Neuron (in vitro differentiated cells): ENCODE measurements at regions not wholly inside any gene's neighbourhood (a gene's known extent, or its start where the extent isn't known, plus 50 kb on each side); places are given as distances from the start of the nearest gene placed in this dataset.

Source experiments
- H2AFZ ChIP-seq: one replicate; pipeline ENCODE4 v1.6.1; 2013; ENCODE audit warnings: low read depth, mild to moderate bottlenecking, inconsistent platforms, low read length, moderate library complexity
- H3K27me3 ChIP-seq: one replicate; pipeline ENCODE4 v1.6.1; 2013; ENCODE audit warnings: low read length; ENCODE audit not compliant: insufficient read depth
- H3K36me3 ChIP-seq: one replicate; pipeline ENCODE4 v1.6.1; 2013; ENCODE audit warnings: low read length; ENCODE audit not compliant: insufficient read depth
- H3K4me1 ChIP-seq: one replicate; pipeline ENCODE4 v1.6.1; 2013; ENCODE audit warnings: low read length; ENCODE audit not compliant: insufficient read depth
- H3K4me3 ChIP-seq: 2 replicates; pipeline ENCODE4 v1.5.1; 2013; ENCODE audit warnings: mild to moderate bottlenecking, low read length, moderate library complexity
- H3K9me3 ChIP-seq: one replicate; pipeline ENCODE4 v1.6.1; 2013; ENCODE audit warnings: low read length

DNA sequence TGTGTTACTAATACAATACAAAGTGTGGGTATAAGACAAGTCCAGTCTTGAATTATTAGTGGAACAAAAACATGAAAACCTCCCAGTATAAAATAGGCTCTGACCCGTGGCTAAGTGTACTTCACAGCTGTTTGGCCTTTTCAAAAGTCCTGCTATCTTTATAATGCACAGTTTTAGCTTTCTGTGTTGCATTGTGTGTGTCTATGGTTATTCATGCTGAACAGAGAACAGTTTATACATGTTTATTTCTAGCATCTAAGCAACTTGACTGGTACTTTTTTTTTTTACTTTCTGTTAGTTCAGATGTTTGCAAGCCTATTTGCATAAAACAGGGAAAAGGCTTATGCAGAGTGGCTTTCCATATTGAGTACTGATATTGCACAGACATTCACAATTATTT is 119.2 kb upstream of the CCN2 start:
- no peaks in the 10 kb centered on the region for H3K27me3 ChIP-seq
- H3K4me1 ChIP-seq = peaks cover 12% of the 10 kb centered on the region
- no peaks in the 10 kb centered on the region for H3K36me3 ChIP-seq
- H3K4me3 ChIP-seq = no peak overlapping the region
- no peaks in the 10 kb centered on the region for H3K9me3 ChIP-seq
- H2AFZ ChIP-seq = no peak overlapping the region

DNA sequence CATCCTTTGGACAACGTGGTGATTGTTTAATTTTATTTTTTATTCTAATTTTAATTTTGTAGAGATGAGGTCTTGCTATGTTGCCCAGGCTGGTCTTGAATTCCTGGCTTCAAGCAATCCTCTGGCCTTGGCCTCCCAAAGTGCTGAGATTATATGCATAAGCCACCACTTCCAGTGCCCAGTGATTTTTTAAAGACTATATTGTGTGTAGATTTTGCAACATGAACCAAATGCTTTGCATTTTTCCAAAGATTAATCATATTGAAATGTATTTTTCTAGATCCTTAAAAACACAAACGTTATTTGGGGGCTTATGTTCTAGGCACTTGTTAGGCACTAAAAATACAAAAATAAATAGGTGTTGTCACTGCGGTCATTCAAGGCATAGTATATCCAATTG is 117.6 kb upstream of the CCN2 start:
- peaks cover 12% of the 10 kb centered on the region for H3K4me1 ChIP-seq
- no peak overlapping the region for H3K4me3 ChIP-seq
- no peaks in the 10 kb centered on the region for H3K36me3 ChIP-seq
- no peak overlapping the region for H2AFZ ChIP-seq
- H3K9me3 ChIP-seq = no peaks in the 10 kb centered on the region
- H3K27me3 ChIP-seq = no peaks in the 10 kb centered on the region

DNA sequence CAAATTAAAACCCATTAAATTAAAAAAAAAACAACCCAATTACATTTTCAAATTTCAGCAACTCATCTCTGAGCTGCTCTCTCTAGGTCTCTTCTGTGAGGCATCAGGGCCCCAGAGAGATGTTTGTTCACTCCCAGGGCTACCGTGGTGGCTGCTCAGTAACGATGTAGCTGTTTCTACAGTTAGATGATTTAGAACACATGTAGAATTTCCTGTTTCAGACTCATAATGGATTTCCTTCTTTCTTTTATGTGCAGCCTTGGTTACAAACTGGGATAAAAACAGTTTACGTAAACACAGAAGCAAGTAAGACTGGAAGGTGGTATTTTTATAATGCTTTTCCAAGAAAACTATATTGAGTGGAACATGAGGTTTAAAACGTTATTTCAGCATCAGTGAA is 116.1 kb upstream of the CCN2 start:
- no peak overlapping the region for H2AFZ ChIP-seq
- H3K4me1 ChIP-seq = peaks cover 16% of the 10 kb centered on the region
- no peaks in the 10 kb centered on the region for H3K9me3 ChIP-seq
- H3K27me3 ChIP-seq = no peaks in the 10 kb centered on the region
- H3K36me3 ChIP-seq = no peaks in the 10 kb centered on the region
- H3K4me3 ChIP-seq = no peak overlapping the region

DNA sequence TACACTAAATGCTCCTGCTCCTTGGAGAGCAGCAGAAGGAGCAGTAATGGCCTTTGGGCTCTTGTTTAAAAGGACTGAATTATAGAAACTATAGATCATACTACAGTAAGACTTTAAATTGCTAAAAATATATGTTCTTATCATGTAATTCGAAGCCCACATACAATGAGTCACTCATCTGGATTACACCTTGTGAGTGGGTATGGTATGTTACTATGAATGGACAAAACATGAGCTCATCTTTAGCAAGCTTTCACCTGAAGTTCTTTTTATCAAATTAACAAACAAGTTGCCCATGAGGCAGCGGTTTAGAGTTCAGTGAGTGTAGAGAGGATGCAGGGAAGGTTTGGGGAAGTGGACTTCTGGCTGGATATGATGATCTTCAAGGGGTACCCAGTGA is 114.4 kb upstream of the CCN2 start:
- no peak overlapping the region for H3K4me3 ChIP-seq
- H3K4me1 ChIP-seq = peaks cover 17% of the 10 kb centered on the region
- no peak overlapping the region for H2AFZ ChIP-seq
- no peaks in the 10 kb centered on the region for H3K9me3 ChIP-seq
- no peaks in the 10 kb centered on the region for H3K27me3 ChIP-seq
- H3K36me3 ChIP-seq = no peaks in the 10 kb centered on the region

DNA sequence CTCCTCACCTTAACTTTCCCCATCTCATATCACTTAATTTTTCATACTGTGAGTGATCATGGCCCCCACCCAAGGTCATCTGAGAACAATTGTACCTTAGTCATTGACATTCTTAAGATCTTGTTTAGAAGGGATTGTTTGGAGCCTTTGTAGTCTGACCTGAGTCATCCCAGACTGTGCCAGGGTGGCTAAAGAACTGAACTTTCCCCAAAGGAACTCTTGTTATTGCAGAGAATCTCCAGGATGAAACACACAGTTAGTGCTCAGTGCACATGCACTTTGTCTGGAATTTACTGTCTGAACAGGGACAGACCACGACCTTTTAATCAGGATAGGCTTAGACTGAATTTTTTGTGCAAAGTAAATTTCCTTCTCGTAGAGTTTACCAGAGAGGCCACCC is 112.6 kb upstream of the CCN2 start:
- Histone ChIP-seq H3K27me3 (no peaks in the 10 kb centered on the region), H3K4me1 (peaks cover 6% of the 10 kb centered on the region), H3K4me3 (no peak overlapping the region), H2AFZ (no peak overlapping the region), H3K36me3 (no peaks in the 10 kb centered on the region), H3K9me3 (no peaks in the 10 kb centered on the region)

DNA sequence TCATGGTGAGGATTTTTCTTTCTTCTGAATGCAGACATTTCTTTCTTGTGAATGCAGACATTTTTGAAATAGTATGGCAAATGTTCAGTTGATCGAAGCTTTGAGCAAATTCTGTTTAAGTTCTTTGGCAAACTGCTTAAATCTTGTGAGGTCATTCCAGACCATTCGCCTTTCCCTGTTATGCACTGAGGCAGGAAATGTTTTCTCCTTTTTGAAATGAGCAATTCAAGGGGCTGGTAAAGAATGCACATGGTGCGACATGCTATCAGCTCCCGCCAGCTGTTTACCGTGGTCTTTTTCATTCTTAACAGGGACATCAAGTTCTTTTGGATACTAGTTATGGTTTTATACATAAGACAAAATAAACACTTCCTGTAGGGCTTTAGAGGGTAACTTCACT is 112.0 kb upstream of the CCN2 start:
- Histone ChIP-seq H3K36me3 (no peaks in the 10 kb centered on the region), H3K4me3 (no peak overlapping the region), H2AFZ (no peak overlapping the region), H3K27me3 (no peaks in the 10 kb centered on the region), H3K4me1 (peaks cover 6% of the 10 kb centered on the region), H3K9me3 (no peaks in the 10 kb centered on the region)

DNA sequence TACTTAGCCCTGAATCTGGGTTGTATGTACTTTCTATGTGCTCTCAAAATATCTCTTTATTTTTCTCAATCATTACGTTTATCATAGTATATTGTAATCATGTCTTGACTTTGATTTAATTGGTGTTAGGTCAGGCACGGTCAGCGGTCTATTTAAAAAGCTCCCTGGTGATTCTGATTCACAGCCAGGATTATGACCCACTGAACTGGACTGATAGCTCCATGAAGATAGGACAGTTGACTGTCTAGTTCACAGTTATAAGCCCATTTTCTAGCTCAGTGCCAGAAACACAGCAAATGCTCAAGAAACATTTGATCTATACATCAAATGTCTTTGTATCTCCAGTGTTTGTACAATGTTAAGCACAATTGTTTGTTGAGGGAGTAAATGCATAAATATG is 111.5 kb upstream of the CCN2 start:
- Histone ChIP-seq H3K4me1 (peaks cover 6% of the 10 kb centered on the region), H2AFZ (no peak overlapping the region), H3K9me3 (no peaks in the 10 kb centered on the region), H3K27me3 (no peaks in the 10 kb centered on the region), H3K36me3 (no peaks in the 10 kb centered on the region), H3K4me3 (no peak overlapping the region)

DNA sequence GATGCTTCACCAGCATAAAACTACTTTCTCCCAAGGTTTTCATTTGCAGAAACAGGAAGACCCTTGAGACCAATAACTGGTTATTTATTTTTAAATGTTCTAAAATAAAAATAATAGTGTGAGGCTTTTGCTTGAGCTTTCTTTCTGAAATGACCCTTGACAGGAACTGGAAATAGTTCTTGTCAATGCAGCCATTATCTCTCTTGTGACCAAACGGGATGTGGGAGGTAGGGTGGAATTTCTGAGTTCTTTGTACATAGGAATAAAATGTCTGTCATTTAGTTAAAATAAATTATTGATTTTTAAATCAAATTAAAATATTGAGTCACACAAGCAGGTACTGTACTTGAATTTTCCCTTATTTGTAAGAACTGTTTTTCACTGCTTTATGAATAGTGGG is 110.2 kb upstream of the CCN2 start:
- Histone ChIP-seq H3K36me3 (no peaks in the 10 kb centered on the region), H3K9me3 (peaks cover 1% of the 10 kb centered on the region), H3K27me3 (no peaks in the 10 kb centered on the region), H2AFZ (no peak overlapping the region), H3K4me1 (peaks cover 6% of the 10 kb centered on the region), H3K4me3 (no peak overlapping the region)

DNA sequence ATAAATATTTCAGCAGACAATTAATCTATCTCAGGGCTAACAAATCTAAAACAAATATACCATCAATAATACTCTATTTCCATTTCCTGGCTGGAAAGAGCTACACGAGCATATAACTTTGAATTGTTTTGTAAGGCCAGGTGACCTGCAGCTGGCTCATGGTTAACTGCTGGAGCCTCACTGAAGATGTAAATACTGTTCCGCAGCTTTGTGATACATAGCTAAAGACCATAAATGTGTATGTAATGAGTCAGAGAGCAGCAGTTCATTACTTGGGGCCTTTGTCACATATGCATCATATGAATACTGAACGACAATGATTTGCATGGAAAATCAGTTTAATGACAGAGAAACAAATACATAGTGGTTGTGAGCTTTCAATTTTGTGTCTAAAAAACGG is 109.4 kb upstream of the CCN2 start:
- peaks cover 1% of the 10 kb centered on the region for H3K9me3 ChIP-seq
- peaks cover 6% of the 10 kb centered on the region for H3K4me1 ChIP-seq
- H2AFZ ChIP-seq = no peak overlapping the region
- no peaks in the 10 kb centered on the region for H3K27me3 ChIP-seq
- H3K36me3 ChIP-seq = no peaks in the 10 kb centered on the region
- no peak overlapping the region for H3K4me3 ChIP-seq

DNA sequence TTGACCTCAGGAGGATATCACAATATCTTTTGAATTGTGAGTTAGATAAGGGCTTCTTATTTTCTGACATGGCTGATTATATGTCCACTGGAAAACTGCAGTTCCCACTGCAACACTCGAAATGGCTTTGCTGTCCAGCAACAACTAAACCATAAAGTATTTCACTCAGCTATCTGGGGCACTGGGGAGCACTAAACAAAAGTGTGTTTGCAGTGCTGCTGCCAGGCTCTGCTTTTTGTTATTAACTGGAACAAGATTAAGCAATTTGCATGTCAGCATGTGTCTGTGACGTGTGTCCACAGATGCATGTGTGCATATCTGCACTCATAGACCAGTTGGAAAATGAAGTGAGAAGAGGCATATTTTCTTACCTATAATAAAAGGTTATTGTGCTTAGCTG is 107.8 kb upstream of the CCN2 start:
- Histone ChIP-seq H3K4me1 (peaks cover 6% of the 10 kb centered on the region), H3K36me3 (no peaks in the 10 kb centered on the region), H3K4me3 (no peak overlapping the region), H3K27me3 (no peaks in the 10 kb centered on the region), H3K9me3 (peaks cover 1% of the 10 kb centered on the region), H2AFZ (no peak overlapping the region)

DNA sequence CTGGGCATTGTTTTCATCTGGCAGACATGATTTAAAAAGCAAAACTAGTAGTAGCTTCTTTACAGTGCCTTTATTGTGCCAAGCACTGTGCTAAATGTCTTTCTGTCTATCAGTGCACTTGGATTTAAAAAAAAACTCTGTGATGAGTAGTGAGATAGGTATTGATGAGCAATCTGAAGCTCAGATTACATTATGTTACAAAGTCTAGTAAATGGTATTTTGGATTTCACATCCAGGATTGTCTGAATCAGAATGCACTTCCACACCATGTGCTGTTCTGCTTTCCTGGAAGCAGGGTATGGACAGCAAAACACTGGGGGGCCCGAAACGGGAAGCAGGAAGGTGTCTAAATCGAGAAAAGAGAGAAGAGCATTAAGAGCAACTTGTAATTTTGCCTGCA is 103.4 kb upstream of the CCN2 start:
- H3K9me3 ChIP-seq = peaks cover 1% of the 10 kb centered on the region
- H3K27me3 ChIP-seq = no peaks in the 10 kb centered on the region
- no peaks in the 10 kb centered on the region for H3K4me1 ChIP-seq
- no peak overlapping the region for H3K4me3 ChIP-seq
- no peak overlapping the region for H2AFZ ChIP-seq
- no peaks in the 10 kb centered on the region for H3K36me3 ChIP-seq

DNA sequence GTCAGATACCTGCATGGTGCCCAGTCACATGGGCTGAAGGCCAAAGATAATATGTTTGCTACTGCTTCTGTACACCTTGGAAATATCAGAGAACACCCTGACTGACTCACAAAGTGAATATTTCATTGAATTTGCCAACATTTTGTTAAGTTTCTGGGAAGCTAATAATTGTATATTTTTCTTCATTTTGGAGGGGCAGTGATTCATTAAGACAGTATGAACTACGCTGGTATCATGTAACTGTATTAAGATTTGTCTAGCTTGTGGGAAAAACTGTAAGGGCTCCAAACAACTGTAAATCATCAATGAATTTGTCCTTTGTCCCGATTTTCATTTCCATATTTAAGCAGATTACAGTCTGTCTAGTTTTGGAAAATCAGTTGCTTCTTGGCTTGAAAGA is 102.3 kb upstream of the CCN2 start:
- H3K4me3 ChIP-seq = no peak overlapping the region
- H3K27me3 ChIP-seq = no peaks in the 10 kb centered on the region
- H3K4me1 ChIP-seq = no peaks in the 10 kb centered on the region
- no peaks in the 10 kb centered on the region for H3K36me3 ChIP-seq
- H3K9me3 ChIP-seq = peaks cover 2% of the 10 kb centered on the region
- H2AFZ ChIP-seq = no peak overlapping the region

DNA sequence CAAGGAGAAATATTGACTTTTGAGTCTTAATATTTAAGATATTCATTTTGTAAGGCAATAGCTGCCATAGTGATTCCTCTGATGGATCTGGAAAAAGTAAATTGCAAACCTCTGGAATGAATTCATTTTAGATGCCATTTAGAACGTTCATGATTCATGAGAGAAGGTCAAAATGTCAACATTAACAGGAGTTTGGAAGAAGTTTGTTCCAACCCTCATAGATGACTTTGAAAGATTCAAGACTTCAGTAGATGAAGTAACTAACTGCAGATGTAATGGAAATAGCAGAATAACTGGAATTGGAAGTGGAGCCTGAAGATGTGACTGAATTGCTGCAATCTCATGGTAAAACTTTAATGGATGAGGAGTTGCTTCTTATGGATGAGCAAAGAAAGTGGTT is 100.9 kb upstream of the CCN2 start:
- Histone ChIP-seq H3K36me3 (no peaks in the 10 kb centered on the region), H3K9me3 (peaks cover 3% of the 10 kb centered on the region), H2AFZ (no peak overlapping the region), H3K4me1 (no peaks in the 10 kb centered on the region), H3K4me3 (no peak overlapping the region), H3K27me3 (no peaks in the 10 kb centered on the region)

DNA sequence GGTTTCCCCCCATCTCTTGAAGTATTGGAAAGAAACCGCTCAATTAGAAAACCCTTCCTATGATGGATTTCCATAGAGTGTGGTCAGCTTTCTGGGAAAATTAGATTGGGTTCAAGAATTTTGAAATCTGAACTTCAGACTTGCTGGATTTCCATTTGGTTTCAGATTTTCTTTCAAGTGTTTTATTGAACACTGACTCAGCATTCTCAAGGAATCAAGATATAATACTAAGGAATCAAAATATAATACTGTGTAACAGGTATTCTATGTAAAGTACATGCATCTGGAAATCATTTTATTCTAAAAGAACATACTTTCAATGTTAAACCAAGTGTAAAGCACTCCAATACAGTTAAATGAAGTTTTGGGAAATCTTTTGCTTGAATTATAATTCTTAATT is 94.7 kb upstream of the CCN2 start:
- peaks cover 6% of the 10 kb centered on the region for H3K9me3 ChIP-seq
- H3K4me3 ChIP-seq = no peak overlapping the region
- no peak overlapping the region for H2AFZ ChIP-seq

More for the DNA sequence above, 94.7 kb upstream of the CCN2 start:
- Histone ChIP-seq H3K27me3 (no peaks in the 10 kb centered on the region), H3K36me3 (no peaks in the 10 kb centered on the region), H3K4me1 (no peaks in the 10 kb centered on the region)
